BLaER1 (cell line): ENCODE measurements at regions not wholly inside any gene's neighbourhood (a gene's known extent, or its start where the extent isn't known, plus 50 kb on each side); places are given as distances from the start of the nearest gene placed in this dataset.
A peak's percentile ranks its signal among the peaks of the same experiment; 100 is the strongest.
"Not testable (repeated sequence)": the region's sequence is repeated elsewhere in the genome, so short reads cannot be mapped to it uniquely, and the experiment has no call there.

ENCODE experiments used
- H3K27ac ChIP-seq: shearing (Covaris generic); formaldehyde crosslinking; 2 replicates; pipeline ENCODE4 v1.8.1; 2022
- H3K27me3 ChIP-seq: shearing (Covaris generic); formaldehyde crosslinking; 2 replicates; pipeline ENCODE4 v1.8.1; 2022
- H3K36me3 ChIP-seq: shearing (Covaris generic); formaldehyde crosslinking; 2 replicates; pipeline ENCODE4 v1.8.1; 2022
- H3K4me1 ChIP-seq: shearing (Covaris generic); formaldehyde crosslinking; 2 replicates; pipeline ENCODE4 v1.8.1; 2022
- H3K4me2 ChIP-seq: shearing (Covaris generic); formaldehyde crosslinking; 2 replicates; pipeline ENCODE4 v1.8.1; 2022
- H3K4me3 ChIP-seq: shearing (Covaris generic); formaldehyde crosslinking; 2 replicates; pipeline ENCODE4 v1.8.1; 2022
- H3K9ac ChIP-seq: shearing (Covaris generic); formaldehyde crosslinking; 2 replicates; pipeline ENCODE4 v1.8.1; 2022
- H3K9me3 ChIP-seq: shearing (Covaris generic); formaldehyde crosslinking; 2 replicates; pipeline ENCODE4 v1.8.1; 2022
- H4K20me1 ChIP-seq: shearing (Covaris generic); formaldehyde crosslinking; 2 replicates; pipeline ENCODE4 v1.8.1; 2022

GRCh38 chr2:89202518-89202917 is 511.0 kb downstream of the RPIA start:
- not testable (repeated sequence) for H3K9me3 ChIP-seq, H3K4me3 ChIP-seq, H3K4me2 ChIP-seq, H3K9ac ChIP-seq, H4K20me1 ChIP-seq, H3K27ac ChIP-seq, H3K27me3 ChIP-seq, H3K36me3 ChIP-seq, H3K4me1 ChIP-seq

GRCh38 chr2:89205153-89205552 is 513.7 kb downstream of the RPIA start:
- H3K9me3 ChIP-seq, H3K27me3 ChIP-seq: not testable (repeated sequence)
- H3K4me1 ChIP-seq: peaks cover 15% of the 10 kb centered on the region; the same call in 1 of the 2 replicates

GRCh38 chr2:89208144-89208932 is 516.9 kb downstream of the RPIA start:
- not testable (repeated sequence) for H3K9me3 ChIP-seq, H3K36me3 ChIP-seq, H3K27ac ChIP-seq, H3K4me3 ChIP-seq, H3K27me3 ChIP-seq, H3K9ac ChIP-seq, H4K20me1 ChIP-seq
- Histone ChIP-seq H3K4me1 (peaks cover 14% of the 10 kb centered on the region; the same call in 1 of the 2 replicates), H3K4me2 (peak overlapping the region; percentile 17; the same call in 1 of the 2 replicates)

More at GRCh38 chr2:89205153-89205552, 513.7 kb downstream of the RPIA start:
- H3K4me3 ChIP-seq, H3K27ac ChIP-seq, H3K9ac ChIP-seq, H4K20me1 ChIP-seq, H3K36me3 ChIP-seq, H3K4me2 ChIP-seq: not testable (repeated sequence)

GRCh38 chr2:89213151-89213550 is 521.7 kb downstream of the RPIA start:
- not testable (repeated sequence) for H4K20me1 ChIP-seq, H3K9me3 ChIP-seq, H3K27ac ChIP-seq, H3K27me3 ChIP-seq, H3K9ac ChIP-seq, H3K36me3 ChIP-seq, H3K4me3 ChIP-seq, H3K4me2 ChIP-seq
- H3K4me1 ChIP-seq: peaks cover 13% of the 10 kb centered on the region; the same call in 1 of the 2 replicates

GRCh38 chr2:89213811-89214210 is 522.3 kb downstream of the RPIA start:
- not testable (repeated sequence) for H3K9ac ChIP-seq, H3K4me3 ChIP-seq
- H3K4me2 ChIP-seq: peak overlapping the region; percentile 22; the same call in 1 of the 2 replicates

GRCh38 chr2:89221474-89221873 is 530.0 kb downstream of the RPIA start:
- not testable (repeated sequence) for H3K36me3 ChIP-seq, H3K9me3 ChIP-seq, H3K27me3 ChIP-seq

More at GRCh38 chr2:89213811-89214210, 522.3 kb downstream of the RPIA start:
- H3K27ac ChIP-seq, H3K27me3 ChIP-seq, H4K20me1 ChIP-seq, H3K36me3 ChIP-seq, H3K9me3 ChIP-seq, H3K4me1 ChIP-seq: not testable (repeated sequence)

GRCh38 chr2:89222063-89222732 is 530.7 kb downstream of the RPIA start:
- not testable (repeated sequence) for H3K27ac ChIP-seq, H3K36me3 ChIP-seq, H3K9me3 ChIP-seq, H3K4me3 ChIP-seq, H3K4me1 ChIP-seq, H3K27me3 ChIP-seq, H3K4me2 ChIP-seq, H3K9ac ChIP-seq, H4K20me1 ChIP-seq

More at GRCh38 chr2:89221474-89221873, 530.0 kb downstream of the RPIA start:
- not testable (repeated sequence) for H3K27ac ChIP-seq, H4K20me1 ChIP-seq, H3K4me3 ChIP-seq, H3K4me1 ChIP-seq, H3K4me2 ChIP-seq, H3K9ac ChIP-seq

- H3K4me3 ChIP-seq, H3K9me3 ChIP-seq, H3K4me1 ChIP-seq, H3K27ac ChIP-seq, H3K4me2 ChIP-seq, H4K20me1 ChIP-seq, H3K27me3 ChIP-seq, H3K36me3 ChIP-seq, H3K9ac ChIP-seq: not testable (repeated sequence)
Observed at GRCh38 chr2:89224803-89225202, 533.3 kb downstream of the RPIA start.

GRCh38 chr2:89229979-89230378 is 538.5 kb downstream of the RPIA start:
- not testable (repeated sequence) for H3K9me3 ChIP-seq, H3K27me3 ChIP-seq, H3K4me1 ChIP-seq, H3K9ac ChIP-seq, H3K27ac ChIP-seq, H3K36me3 ChIP-seq, H4K20me1 ChIP-seq, H3K4me2 ChIP-seq, H3K4me3 ChIP-seq

GRCh38 chr2:89231241-89231640 is 539.8 kb downstream of the RPIA start:
- H3K4me2 ChIP-seq: not testable (repeated sequence)

GRCh38 chr2:89233931-89234330 is 542.5 kb downstream of the RPIA start:
- not testable (repeated sequence) for H4K20me1 ChIP-seq, H3K9me3 ChIP-seq, H3K27ac ChIP-seq, H3K4me1 ChIP-seq, H3K36me3 ChIP-seq, H3K27me3 ChIP-seq, H3K9ac ChIP-seq, H3K4me2 ChIP-seq, H3K4me3 ChIP-seq

More at GRCh38 chr2:89231241-89231640, 539.8 kb downstream of the RPIA start:
- H3K4me1 ChIP-seq, H4K20me1 ChIP-seq, H3K27me3 ChIP-seq, H3K36me3 ChIP-seq, H3K9me3 ChIP-seq, H3K27ac ChIP-seq, H3K9ac ChIP-seq, H3K4me3 ChIP-seq: not testable (repeated sequence)

- not testable (repeated sequence) for H3K9me3 ChIP-seq, H3K4me1 ChIP-seq, H3K4me2 ChIP-seq, H3K9ac ChIP-seq, H3K27ac ChIP-seq, H3K27me3 ChIP-seq, H3K4me3 ChIP-seq, H4K20me1 ChIP-seq, H3K36me3 ChIP-seq
Observed at GRCh38 chr2:89234818-89235466, 543.5 kb downstream of the RPIA start.

GRCh38 chr2:89236832-89237450 is 545.5 kb downstream of the RPIA start:
- not testable (repeated sequence) for H3K27me3 ChIP-seq, H3K36me3 ChIP-seq, H3K4me2 ChIP-seq, H3K9ac ChIP-seq, H4K20me1 ChIP-seq, H3K9me3 ChIP-seq, H3K4me3 ChIP-seq, H3K4me1 ChIP-seq, H3K27ac ChIP-seq

- H3K27ac ChIP-seq, H3K36me3 ChIP-seq, H3K9me3 ChIP-seq, H3K4me2 ChIP-seq, H3K4me1 ChIP-seq, H3K27me3 ChIP-seq, H3K9ac ChIP-seq, H4K20me1 ChIP-seq, H3K4me3 ChIP-seq: not testable (repeated sequence)
Observed at GRCh38 chr2:89237783-89238182, 546.3 kb downstream of the RPIA start.
